Lung (tissue), 11 donors: ENCODE measurements at regions not wholly inside any gene's neighbourhood (a gene's known extent, or its start where the extent isn't known, plus 50 kb on each side); places are given as distances from the start of the nearest gene placed in this dataset.

Experiments
- ATAC-seq: fragments of 200-7000 bp; cut with Tn5 transposase; one replicate; pipeline ENCODE4 v1.9.1; 2020; ENCODE audit warnings: moderate number of reproducible peaks; ENCODE audit not compliant: insufficient read depth, low FRiP score
- DNase-seq, 3 donors: peaks; one replicate each; pipeline ENCODE4 v3.0.0-alpha.2; 2013 to 2017
- H3K27ac ChIP-seq, 2 donors: one replicate each; pipeline ENCODE4 v1.5.1; 2013; ENCODE audit warnings: mild to moderate bottlenecking in 2 of 2, moderate library complexity in 2 of 2, control low read depth in 1 of 2, inconsistent platforms in 1 of 2, low read depth in 1 of 2, low read length in 1 of 2
- H3K27me3 ChIP-seq, 3 donors: one replicate each; pipeline ENCODE4 v1.5.1; 2013; ENCODE audit warnings: low read length in 2 of 3; ENCODE audit not compliant: control insufficient read depth in 3 of 3, insufficient read depth in 3 of 3
- H3K36me3 ChIP-seq, 4 donors: one replicate each; pipeline ENCODE4 v1.5.1; 2013; ENCODE audit warnings: low read length in 4 of 4, mild to moderate bottlenecking in 1 of 4, moderate library complexity in 1 of 4; ENCODE audit not compliant: control insufficient read depth in 4 of 4, insufficient read depth in 4 of 4
- H3K4me1 ChIP-seq, 5 donors: one replicate each; pipeline ENCODE4 v1.5.1; 2013; ENCODE audit warnings: low read length in 5 of 5, mild to moderate bottlenecking in 2 of 5, moderate library complexity in 1 of 5; ENCODE audit not compliant: control insufficient read depth in 5 of 5, insufficient read depth in 5 of 5
- H3K4me3 ChIP-seq: one replicate; pipeline ENCODE4 v1.5.1; 2013; ENCODE audit warnings: mild to moderate bottlenecking, control low read depth, moderate library complexity
- H3K9ac ChIP-seq, 2 donors: one replicate each; pipeline ENCODE4 v1.5.1; 2013; ENCODE audit warnings: low read length in 2 of 2, control low read depth in 1 of 2; ENCODE audit not compliant: insufficient read depth in 1 of 2
- H3K9me3 ChIP-seq, 4 donors: one replicate each; pipeline ENCODE4 v1.5.1; 2013; ENCODE audit warnings: low read length in 3 of 4, mild to moderate bottlenecking in 1 of 4, moderate library complexity in 1 of 4; ENCODE audit not compliant: control insufficient read depth in 4 of 4, insufficient read depth in 3 of 4
- CTCF ChIP-seq: IDR thresholded peaks from 2 replicates; pipeline ENCODE4 v1.5.1; 2012; ENCODE audit warnings: mild to moderate bottlenecking; ENCODE audit errors: control extremely low read depth, extremely low read depth
- WGBS, 2 donors: extraction: QIAGEN DNeasy Blood & Tissue Kit; methylation state at CpG; one replicate each; pipeline ENCODE4 v1.1.7; 2013; 5-methylcytosine and 5-hydroxymethylcytosine counted together
- donor health status: control.
- donor health status: control.
- donor health status: Bipolar disorder and iron deficiency.
- donor health status: healthy.
- donor health status: DM: yes; HTN: yes; CAD: no.

GRCh38 chr12:63292471-63293221 is 141.6 kb upstream of the AVPR1A start:
- no peaks in the 10 kb centered on the region for H3K27me3 ChIP-seq
- H3K4me1 ChIP-seq = no peaks in the 10 kb centered on the region
- no peaks in the 10 kb centered on the region for H3K9me3 ChIP-seq
- no peak for ATAC-seq
- H3K27ac ChIP-seq = no peak overlapping the region
- no peaks in the 10 kb centered on the region for H3K36me3 ChIP-seq
- H3K9ac ChIP-seq = no peak overlapping the region
- no peak for DNase-seq
- TF ChIP-seq CTCF = no peak
- no peak overlapping the region for H3K4me3 ChIP-seq
- WGBS, 2 donors = 62 to 80% methylated on average over 2 of the region's 2 CpGs

DNA sequence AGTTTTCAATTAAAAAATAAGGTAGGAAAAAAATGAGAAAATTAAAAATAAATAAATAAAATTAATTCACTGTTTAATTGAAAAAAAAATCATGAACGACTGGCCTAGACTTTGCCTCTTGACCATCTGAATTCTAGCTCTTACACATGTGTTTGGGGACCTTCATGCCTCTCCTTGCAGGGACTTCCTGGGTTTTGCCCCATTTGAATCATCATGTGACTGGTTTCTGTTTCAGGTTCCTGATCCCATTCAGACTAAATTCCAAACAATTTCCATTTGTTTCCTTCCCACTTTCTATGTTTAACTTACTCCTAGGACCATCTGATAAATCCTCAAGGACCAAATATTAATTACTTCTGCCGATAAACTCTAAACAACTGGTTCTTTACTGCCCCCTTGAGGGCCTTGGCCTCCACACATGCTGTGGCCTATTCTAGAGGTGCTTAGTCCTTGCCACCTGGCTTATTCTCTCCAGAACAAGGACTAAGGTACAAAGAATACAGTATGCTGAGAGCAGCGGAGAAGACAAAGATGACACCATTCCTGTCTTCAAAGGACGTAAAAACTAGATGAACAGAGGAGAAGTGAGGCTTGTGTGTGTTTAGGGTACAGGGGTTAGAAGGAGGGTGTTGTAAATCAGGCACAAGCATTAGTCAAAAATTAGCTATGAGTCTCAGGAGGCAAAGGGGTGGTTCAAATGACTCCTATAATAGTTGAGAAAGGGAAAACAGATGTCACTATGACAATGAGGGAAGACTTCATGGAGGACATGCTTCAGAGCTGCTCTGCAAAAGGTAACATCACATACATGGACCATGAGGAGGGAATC is 125.8 kb upstream of the AVPR1A start:
- DNase-seq (peak in 2 of 3 donors; percentile 7 to 29), ATAC-seq (peak; percentile 53)
- no peak overlapping the region for H3K4me3 ChIP-seq
- no peak overlapping the region for H3K9ac ChIP-seq
- no peaks in the 10 kb centered on the region for H3K4me1 ChIP-seq
- no peak overlapping the region for H3K27ac ChIP-seq
- H3K27me3 ChIP-seq = no peaks in the 10 kb centered on the region
- peak; percentile 7 for TF ChIP-seq CTCF
- WGBS, 2 donors = 41 to 49% methylated on average over 4 of the region's 4 CpGs
- H3K9me3 ChIP-seq = peaks cover 0 to 4% (median 0%) of the 10 kb centered on the region in 4 donors
- H3K36me3 ChIP-seq = no peaks in the 10 kb centered on the region

DNA sequence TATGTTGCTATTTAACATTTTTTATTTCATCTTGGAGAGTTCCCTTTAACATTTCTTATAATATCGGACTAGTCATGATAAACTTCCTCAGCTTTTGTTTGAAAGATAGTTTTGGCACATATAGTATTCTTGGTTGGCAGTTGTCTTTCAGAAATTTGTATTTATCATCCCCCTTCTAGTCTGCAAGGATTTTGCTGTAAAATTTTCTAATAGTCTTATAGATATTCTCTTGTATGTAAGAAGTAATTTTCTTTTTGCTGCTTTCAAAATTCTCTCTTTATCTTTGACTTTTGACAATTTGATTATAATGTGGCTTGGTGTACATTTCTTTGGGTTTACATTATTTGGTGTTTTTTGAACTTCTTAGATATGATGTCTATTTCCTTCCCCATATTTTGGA is 116.0 kb upstream of the AVPR1A start:
- 87 to 93% methylated on average over 1 of the region's 1 CpG for WGBS, 2 donors
- H3K4me1 ChIP-seq = no peaks in the 10 kb centered on the region
- no peak for ATAC-seq

More for the DNA sequence above, 116.0 kb upstream of the AVPR1A start:
- Histone ChIP-seq H3K27ac (no peak overlapping the region), H3K9ac (no peak overlapping the region), H3K4me3 (no peak overlapping the region), H3K27me3 (no peaks in the 10 kb centered on the region), H3K9me3 (peaks cover 0 to 2% (median 0%) of the 10 kb centered on the region in 4 donors), H3K36me3 (no peaks in the 10 kb centered on the region)
- TF ChIP-seq CTCF = no peak
- no peak for DNase-seq
